Left hindlimb (tissue), 1 donor: ENCODE measurements at regions not wholly inside any gene's neighbourhood (a gene's known extent, or its start where the extent isn't known, plus 50 kb on each side); places are given as distances from the start of the nearest gene placed in this dataset.

Experiments
- DNase-seq: peaks from one replicate; pipeline ENCODE4 v3.0.0-alpha.2; 2018

DNA sequence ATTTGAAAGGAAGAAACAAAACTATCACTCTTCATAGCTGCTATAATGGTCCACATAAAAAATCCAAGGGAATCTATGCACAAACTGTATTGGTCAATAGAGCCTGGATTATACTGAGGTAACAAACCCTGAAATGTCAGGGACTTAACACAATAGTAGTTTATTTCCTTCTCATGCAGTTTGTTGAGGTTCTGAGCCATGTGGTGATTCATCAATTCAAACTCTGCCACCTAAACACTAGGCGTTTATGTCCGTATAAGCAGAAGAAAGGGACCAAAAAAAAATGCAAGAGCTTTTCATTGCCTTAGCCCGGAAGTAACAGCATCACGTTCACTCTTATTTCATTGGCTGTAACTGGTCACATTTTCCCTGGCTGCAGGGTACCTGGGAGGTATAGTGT is 464.7 kb downstream of the ZSWIM6 start:
- no peak for DNase-seq

DNA sequence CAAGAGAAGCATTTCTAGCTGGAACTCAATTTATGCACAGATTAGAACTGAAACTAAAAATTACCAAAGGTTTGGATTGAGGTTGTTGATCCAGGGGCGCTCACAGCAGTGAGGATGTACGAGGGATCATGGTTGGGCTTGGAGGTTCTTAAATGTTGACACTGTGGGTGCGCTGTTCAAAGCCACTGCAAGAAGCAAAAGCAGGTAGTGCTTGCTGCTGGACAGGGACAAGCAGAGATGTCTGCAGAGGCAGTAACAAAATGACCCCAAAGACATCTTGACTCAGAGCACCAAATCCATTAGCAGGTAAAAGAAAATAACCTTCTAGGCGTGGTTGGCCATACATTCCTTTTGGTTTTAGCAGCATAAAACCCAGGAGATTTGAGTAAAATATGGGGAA is 468.4 kb downstream of the ZSWIM6 start:
- DNase-seq = no peak

DNA sequence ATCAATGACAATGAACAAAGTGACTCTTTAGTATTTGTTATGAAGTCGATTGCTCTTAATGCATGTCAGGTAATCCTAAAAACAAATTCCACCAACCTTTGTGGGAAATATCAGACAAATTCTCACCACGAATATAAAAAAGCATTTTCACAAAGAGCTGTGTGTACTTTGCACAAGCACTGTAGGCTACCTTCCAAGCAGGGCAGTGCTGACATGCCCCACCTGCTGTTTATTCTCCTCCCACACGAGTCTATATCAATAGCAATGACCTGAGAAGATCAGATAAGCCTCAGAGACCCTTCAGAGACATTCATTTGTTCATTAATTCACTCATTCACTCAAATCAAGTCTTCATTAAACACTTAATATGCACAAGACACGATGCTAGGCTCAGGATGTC is 469.1 kb downstream of the ZSWIM6 start:
- DNase-seq = no peak

DNA sequence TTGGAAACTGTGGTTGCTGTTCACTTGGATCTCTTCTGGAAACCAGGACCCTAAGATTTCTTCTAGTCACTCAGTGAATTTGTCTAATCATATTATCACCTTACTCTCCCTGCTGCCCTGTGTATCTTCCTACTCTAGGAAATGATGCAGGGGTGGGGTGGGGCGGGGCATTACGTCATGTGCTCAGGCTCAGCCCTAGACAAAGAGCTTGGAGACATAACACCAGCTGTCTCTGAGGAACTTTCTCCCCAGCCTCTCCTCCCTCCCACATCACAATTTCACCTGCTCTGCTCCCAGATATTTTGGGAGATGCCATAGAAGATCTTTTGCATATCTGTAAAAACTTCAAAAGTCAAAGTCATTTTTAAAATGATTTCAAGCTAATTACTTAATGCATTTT is 470.4 kb downstream of the ZSWIM6 start:
- no peak for DNase-seq

DNA sequence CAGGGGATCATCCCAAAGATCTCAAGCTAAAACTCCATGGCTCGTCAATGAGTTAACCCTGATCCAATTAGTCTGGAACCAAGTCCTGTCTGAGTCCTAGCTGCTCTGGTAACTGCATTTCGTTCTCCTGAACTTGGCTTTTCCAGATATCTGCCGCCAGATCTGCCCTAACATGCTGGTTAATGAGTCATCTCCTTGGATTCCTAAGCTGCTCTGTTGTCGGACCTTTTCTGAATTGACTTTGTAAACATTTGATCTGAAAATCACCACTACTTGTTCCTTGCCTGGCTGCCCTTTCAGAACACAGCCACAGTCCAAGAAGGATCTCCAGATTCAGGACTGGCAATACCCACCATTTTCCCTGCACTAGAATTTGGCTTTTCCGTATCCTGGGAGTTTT is 473.0 kb downstream of the ZSWIM6 start:
- no peak for DNase-seq

DNA sequence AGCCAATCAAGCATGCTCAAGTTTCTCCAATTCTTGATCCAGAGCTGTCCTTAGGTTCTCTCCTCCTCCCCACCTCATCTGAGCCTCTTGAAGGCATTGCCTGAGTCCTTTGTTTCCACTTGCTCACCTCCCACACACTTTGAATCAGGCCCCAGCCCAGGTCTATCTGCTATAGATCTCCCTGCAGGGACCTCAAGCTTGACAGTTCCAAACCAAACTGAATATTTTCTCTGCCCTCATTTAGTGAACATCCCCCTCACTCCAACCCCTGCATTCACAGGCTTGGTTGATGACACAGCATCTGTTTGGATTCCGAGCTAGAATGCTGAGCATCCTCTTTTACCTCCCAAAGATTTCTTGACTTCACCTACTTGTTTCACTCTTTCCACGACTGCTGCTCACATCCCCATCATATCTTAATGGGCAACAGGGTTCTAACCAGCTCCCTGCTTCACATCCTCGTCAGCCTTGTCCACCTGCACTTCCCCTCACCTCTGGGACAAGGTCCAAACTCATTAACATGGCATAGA is 474.5 kb downstream of the ZSWIM6 start:
- DNase-seq = no peak

DNA sequence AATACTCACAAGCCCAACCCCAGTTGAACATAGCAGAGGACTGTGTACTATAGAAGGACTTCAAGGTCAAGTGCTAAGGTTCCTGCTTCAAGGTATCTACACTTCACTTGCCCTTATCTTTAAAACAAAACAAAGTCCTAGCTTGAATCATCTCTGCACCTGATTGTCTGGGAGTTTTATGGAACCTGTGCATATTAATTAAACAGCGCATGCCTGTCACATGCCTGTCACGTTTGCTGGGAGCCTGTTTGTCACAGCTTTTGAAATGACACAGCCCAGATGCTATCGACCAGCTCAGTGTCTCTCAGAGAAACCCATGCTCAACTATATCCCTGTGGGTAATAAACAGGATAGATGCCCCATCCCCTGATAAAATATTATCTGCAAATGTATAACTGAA is 476.0 kb downstream of the ZSWIM6 start:
- no peak for DNase-seq

DNA sequence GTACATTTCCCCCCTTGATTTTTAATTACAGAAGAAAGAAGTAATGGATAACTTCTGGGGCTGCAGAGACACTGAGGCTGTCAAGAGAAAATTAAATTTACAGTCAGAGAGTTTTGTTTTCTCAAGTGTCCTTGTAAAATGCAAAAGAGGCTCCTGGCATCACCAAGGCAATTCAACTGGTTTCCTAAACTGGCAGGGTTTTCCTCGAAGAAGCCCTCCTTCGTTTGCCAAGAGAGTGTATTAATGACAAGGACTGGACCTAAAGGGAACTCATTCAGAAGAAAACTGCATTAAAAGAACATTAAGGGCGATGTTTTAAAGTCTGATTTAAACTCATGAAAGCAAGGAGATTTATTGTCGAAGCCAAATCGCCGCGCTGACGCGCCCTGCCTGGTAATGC is 476.9 kb downstream of the ZSWIM6 start:
- no peak for DNase-seq

DNA sequence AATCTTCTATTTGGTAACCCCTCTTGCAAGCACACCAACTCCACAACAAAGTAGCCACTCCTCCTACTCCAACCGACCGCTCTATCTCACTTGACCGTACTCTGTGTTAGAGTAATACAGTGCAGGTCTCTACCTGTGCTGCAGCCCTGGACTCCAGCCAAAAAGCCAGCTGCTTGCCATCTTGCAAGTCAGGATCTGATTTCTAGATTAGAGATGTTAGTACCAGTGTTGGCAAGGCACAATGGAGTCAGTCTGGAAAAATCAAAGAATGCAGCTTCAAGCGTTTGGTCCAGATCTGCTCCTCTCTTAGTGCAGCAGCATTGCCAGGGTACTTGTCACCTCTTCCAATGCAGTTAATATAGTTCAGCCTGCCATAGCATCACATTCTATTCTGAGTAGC is 477.6 kb downstream of the ZSWIM6 start:
- DNase-seq = no peak

DNA sequence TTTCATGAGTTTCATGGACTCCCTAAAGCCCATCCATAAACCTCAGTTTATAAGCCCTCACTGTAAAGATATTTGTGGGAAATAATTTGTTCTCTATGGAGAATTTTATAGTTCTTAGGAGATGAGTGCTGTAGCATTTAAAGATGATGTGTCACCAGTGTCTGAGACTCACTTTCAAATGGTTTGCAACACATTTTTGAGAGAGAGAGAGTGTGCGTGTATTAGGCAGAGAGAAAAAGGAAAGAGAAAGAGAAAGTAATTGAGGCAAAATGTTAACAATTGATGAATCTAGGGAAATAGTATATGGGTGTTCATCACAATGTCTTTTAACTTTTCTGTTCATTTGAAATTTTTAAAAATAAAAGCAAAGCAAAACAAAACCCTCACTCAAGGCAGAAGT is 479.0 kb downstream of the ZSWIM6 start:
- no peak for DNase-seq

DNA sequence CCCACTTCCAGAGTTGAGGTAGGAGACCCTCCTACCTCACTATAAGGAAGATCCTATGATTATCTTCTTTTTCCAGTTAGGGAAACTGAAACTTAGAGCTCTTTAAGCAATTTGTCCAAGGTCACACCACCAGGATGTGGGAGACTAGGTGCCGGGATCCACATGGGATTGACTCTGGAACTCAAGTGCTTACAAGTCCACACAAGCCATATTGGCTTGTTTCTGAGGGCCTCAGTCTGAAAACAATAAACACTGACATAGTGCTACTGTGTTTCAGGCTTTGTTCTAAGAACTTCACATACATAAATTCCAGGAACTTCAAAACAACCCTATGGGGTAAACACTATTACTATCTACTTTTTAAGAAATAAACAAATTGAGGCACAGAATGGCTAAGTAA is 481.3 kb downstream of the ZSWIM6 start:
- no peak for DNase-seq

DNA sequence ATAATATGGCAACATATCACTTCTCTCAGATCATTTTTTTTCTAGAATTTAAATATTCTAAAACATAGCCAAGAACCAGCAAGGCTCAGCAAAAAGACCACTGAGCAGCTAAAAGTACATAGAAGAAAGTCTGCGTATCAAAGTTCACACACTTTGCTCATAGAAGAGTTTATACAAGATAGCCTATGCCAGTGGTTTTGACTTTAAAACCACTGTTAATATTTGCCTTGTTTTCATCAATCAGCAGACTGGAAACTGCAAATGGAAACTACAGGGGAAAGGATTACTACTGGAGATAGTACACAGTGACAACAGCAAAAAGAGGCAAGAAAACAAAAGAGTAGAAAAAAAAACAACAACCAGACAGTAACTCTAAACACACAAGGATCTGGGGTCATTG is 483.3 kb downstream of the ZSWIM6 start:
- no peak for DNase-seq

DNA sequence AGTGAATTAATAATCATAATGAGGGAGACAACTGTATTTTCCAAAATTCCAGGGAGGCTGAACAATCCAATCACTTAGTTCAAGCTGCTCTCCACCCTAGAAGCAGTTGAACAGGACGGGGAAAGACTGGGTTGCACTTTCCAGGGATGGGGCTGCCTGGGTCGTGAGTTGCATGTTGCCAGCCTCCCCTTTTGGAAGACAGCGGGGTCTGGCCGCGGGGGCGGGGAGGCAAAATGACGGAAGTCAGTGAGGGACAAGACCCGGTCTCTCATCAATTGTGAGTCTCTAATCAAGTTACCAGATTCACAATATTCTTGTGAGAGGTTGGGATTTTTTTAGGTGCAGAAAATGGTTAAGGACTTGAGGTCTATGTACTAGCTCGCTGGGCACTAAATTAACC is 484.1 kb downstream of the ZSWIM6 start:
- no peak for DNase-seq

DNA sequence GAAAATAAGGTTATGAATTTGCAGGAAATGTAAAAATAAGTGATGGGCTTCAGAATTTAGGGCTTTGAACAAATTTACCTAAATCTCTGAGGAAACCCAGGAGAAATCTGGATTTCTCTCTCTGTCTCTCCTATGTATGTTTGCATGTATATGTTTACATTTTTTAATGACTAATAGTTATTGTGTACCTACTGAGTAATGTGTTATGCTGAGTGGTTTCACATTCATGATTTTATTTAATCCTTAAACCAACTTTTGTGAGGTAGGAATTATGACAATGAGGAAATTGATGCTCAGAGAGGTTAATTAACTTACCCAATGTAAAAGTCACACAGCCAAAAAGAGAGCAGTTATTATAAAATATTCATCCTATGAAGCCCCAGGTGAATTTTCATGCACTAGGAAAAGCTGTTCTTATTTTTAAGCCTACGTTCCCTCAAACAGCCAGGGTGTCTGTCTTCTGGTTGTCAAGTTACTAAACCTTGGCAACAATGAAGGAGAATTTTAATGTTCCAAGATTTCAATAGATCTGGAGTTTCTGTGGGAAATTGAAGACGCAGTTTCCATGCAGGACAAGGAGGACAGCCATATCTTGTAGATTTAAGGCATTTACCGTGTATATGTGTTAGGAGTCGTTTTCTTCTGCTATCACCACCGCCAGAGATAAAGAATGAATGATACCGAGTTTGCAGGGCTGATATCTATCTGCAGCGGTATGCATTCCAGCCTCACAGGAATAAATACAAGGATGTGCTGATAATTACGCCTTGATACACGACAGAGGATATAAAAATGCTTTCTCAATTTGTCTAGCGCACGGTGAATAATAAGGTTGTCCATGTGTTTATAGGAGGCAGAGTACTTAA is 484.8 kb downstream of the ZSWIM6 start:
- no peak for DNase-seq

DNA sequence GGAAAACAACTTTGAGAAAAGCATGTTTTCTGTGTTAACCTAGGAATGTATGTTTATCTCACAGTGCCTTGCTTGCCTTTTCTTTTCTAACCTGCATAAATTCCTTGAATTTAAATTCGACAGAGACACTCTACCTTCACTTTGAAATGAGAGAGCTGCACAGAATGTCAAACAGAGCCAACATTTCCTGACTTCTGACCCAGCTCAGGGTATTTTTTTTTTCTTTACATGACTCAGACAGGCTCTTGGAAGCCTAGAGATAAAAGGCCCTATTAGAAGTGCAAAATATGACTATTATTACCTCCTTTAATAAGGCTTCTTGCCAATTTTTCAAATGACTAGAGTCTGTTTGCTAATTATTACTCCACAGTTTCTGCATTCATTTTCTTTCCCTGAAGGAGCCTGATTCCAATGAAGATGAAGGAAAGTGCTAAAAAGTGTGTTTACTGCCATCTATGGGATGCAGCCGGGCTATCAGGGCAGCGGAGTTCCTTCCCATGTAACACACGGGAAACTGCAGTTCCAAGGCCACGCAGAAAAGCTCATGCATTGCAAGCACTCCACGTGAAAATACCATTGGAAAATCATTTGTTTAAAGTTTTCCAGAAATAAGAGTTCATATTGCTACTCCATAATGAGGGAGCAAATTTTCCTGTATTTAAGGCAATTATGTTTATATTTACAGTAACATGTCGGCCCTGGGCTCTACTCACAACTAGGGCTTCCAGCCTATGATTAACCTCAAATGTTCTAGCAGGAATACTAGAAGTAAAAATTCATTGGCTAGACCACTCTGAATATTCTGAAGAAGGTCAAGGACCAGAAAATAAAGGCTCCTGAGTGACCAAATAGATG is 485.6 kb downstream of the ZSWIM6 start:
- peak; percentile 55 for DNase-seq

DNA sequence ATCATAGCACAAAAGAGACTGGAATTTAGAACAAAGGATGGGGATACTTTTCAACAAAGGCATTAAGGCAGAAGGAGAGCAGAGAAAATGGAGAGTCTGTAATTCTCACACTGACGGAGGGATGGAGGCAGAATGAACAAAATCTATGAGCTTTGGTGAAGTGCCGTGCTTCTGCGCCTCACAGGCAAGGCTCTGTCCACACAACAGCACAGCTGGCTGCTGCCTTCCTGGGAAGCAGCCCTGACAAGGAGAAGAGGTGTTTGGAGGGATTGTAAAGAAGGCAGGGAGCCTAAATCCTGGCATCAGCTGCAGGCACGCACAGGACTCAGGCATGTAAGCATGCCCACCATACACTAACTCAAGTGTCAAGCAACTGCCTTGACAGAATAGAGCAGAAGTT is 485.2 kb upstream of the KIF2A start:
- DNase-seq = no peak

DNA sequence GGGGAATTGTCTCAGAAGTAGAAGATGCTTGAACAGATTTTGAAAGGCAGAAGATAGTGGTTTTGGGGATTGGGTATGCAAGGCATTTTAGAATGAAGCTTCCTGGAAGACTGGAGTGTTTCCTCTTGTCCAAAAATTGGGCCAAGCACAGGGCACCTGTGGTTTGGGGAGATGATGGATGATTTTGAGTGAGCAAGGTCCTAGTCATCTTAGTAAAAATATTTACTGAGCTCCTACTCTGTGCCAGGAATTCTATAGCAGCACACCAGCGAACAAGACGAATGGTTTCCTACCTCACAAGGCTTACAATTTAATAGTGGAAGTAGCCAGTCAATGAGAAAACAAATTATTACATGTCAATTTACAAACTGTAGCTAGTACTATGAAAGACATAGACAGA is 484.4 kb upstream of the KIF2A start:
- no peak for DNase-seq

DNA sequence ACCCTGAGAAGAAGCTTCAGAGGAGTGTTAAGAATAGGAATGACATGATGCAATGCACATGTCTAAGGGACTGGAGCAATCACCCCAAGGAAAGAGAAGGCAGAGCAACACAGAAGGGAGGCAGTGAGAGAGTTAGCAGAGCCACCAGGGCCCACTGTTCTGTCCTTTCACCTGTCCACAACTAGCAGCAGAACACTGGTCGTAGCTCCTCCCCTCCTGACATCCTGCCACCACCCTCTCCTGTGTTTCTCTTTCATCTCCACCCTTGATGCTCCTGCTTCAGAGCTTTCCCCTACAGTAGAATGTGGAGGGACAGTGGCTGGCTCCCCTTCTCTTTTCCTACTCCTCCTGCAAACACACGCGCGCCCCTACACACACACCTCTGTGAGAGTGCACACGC is 483.4 kb upstream of the KIF2A start:
- no peak for DNase-seq

DNA sequence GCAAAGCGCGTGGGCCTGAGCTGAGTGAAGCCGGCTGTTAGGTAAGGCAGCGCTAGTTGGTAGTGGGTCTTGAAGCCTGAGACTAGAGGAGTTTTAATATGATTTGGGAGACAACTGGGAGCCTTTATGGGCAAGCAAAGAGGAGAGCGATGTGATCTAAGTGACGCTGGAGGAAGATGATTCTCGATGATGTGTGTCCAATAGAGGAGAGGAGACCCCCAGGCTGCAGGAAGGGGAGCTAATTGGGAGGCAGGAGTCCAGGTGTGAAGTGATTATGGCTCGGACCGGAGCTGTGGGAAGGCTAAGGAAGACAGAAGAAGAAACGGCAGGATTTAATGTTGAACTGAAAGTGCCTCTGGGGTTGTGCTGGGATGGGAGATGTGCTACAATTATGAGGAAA is 482.9 kb upstream of the KIF2A start:
- no peak for DNase-seq

DNA sequence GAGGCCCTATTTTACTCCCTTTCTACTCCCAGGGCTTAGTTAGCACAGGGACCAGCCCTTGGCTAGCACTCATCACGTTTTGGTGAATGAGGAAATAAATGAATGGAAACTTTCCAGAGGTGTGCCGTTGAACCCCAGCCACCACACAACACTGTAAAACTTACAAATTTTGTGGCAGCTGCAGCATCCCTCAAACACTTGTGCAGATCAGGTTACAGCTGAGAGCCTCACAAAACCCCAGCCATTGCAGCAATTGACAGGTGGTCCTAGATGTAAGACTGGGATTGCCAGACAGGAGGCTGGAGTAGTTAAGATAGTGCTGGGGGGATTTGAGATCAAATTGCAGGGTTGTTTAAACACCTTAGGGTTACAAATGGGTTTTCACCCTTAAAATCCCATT is 482.2 kb upstream of the KIF2A start:
- DNase-seq = no peak

DNA sequence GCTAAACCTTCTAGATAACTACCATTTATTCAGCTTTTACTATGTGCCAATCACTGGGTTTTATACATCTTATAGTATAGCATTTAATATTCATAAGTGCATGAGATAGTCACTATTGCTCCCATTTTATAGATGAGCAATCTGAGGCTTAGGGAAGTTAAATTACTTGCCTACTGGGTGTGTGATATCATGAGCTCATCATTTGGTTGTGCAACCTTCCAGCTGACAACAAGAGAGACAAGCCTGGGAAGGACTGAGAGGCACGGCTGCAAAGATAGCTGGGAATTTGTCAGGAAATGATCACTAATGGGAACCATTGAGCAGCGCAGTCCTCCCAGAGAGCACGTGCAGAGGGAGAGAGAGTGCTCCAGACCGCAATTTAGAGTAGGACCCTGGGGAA is 481.6 kb upstream of the KIF2A start:
- no peak for DNase-seq

DNA sequence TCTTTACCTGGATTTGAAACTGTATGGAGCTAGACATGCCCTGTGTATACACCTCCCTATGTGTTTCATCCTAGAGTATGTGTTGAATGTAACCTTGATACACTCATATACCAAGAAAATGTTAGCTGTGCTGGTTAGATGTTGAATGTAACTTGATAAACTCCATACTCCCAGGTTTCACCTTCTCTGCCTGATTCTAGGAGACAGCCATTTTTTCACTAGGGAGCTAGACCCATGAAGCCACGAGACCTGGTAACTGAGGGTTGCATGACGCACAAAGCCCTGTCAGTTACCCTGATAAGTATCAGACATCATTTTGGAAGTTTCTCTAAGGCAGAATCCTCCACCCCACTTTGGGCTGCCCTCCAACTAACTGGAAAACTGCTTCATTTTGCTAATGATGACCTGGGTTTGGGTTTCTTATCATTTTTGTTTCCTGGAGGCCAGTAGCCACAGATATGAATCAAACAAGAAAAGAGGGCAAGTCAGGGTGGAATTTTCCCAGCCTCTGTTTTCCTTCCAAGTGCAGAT is 478.5 kb upstream of the KIF2A start:
- no peak for DNase-seq

DNA sequence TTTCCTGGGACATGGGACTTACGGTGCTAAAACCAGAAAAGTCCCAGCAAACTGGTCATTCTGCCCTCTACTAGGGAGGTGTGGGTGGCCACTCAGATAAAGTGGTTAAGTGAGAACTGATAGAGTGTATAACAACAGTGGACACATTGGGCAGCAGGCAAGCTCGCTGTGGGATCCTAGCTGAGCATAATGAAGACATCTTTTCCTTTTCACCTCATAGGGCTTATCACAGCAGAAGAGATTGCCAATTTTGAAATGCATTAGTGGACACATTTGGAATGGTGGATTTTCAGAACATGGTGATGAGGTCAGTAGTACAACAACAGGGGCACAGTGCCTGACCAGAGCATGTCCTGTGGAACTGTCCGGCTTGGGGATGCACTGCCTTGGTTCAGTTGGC is 477.1 kb upstream of the KIF2A start:
- DNase-seq = no peak

DNA sequence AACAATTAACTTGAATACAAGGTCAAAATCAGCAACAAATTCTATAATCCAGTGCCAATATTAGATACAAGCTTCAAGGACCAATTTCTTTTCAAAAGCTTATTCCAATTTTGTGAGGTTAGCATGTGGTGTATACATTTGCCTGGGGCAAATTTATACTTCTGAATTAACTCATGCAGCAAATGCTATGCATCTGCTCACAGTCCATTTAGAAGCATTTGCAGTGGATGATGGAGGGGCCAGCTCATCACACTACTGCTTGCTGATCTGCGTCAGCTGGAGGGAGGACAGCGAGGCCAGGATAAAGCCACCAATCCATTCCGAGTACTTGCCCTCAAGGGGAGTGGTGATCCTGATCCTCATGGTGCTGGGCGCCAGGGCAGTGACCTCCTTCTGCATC is 474.3 kb upstream of the KIF2A start:
- no peak for DNase-seq
